D721Med (cell line): ENCODE measurements at regions not wholly inside any gene's neighbourhood (a gene's known extent, or its start where the extent isn't known, plus 50 kb on each side); places are given as distances from the start of the nearest gene placed in this dataset.

Experiments used
- DNase-seq: peaks from one replicate; pipeline ENCODE4 v3.0.0; 2011; ENCODE audit warnings: low spot score; ENCODE audit not compliant: insufficient read length
- FAIRE-seq: peaks from 2 replicates; lab custom pipeline; 2011; peaks lifted over from hg19 to GRCh38; lab: Jason Lieb, UNC
- TF ChIP-seq, protein P1 (sequence below): IDR thresholded peaks from 2 replicates; pipeline ENCODE4 v1.5.1; 2012; ENCODE audit warnings: mild to moderate bottlenecking, control low read depth; ENCODE audit not compliant: insufficient read depth; ENCODE audit errors: missing control alignments

DNA sequence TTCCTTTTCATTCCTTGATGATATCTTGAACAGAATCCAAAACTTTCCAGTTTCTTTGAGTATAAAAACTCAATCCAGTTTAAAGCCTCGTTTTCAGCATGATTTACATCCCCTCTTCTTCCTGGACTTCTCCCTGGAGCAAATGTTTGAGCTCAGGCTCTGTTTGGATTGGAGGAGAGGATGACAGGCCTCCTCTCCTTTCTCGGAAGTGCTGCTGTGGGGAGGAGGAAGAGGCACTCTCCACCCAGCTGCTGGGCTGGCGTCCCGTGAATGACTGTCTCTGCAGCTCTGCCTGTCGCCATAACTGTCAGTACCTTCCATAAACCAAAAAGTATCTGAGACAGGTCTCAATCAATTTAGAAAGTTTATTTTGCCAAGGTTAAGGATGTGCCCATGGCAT is 238.2 kb upstream of the AGAP1 start:
- no peak for DNase-seq
- TF ChIP-seq, protein P1, sequence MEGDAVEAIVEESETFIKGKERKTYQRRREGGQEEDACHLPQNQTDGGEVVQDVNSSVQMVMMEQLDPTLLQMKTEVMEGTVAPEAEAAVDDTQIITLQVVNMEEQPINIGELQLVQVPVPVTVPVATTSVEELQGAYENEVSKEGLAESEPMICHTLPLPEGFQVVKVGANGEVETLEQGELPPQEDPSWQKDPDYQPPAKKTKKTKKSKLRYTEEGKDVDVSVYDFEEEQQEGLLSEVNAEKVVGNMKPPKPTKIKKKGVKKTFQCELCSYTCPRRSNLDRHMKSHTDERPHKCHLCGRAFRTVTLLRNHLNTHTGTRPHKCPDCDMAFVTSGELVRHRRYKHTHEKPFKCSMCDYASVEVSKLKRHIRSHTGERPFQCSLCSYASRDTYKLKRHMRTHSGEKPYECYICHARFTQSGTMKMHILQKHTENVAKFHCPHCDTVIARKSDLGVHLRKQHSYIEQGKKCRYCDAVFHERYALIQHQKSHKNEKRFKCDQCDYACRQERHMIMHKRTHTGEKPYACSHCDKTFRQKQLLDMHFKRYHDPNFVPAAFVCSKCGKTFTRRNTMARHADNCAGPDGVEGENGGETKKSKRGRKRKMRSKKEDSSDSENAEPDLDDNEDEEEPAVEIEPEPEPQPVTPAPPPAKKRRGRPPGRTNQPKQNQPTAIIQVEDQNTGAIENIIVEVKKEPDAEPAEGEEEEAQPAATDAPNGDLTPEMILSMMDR, result no peak
- FAIRE-seq, result no peak

GRCh38 chr2:235257590-235257989 is 236.3 kb upstream of the AGAP1 start:
- TF ChIP-seq, protein P1, result no peak
- FAIRE-seq (no peak), DNase-seq (no peak)

- TF ChIP-seq, protein P1, result no peak
- FAIRE-seq (no peak), DNase-seq (no peak)
Measured at GRCh38 chr2:235262750-235263149, 231.1 kb upstream of the AGAP1 start.

DNA sequence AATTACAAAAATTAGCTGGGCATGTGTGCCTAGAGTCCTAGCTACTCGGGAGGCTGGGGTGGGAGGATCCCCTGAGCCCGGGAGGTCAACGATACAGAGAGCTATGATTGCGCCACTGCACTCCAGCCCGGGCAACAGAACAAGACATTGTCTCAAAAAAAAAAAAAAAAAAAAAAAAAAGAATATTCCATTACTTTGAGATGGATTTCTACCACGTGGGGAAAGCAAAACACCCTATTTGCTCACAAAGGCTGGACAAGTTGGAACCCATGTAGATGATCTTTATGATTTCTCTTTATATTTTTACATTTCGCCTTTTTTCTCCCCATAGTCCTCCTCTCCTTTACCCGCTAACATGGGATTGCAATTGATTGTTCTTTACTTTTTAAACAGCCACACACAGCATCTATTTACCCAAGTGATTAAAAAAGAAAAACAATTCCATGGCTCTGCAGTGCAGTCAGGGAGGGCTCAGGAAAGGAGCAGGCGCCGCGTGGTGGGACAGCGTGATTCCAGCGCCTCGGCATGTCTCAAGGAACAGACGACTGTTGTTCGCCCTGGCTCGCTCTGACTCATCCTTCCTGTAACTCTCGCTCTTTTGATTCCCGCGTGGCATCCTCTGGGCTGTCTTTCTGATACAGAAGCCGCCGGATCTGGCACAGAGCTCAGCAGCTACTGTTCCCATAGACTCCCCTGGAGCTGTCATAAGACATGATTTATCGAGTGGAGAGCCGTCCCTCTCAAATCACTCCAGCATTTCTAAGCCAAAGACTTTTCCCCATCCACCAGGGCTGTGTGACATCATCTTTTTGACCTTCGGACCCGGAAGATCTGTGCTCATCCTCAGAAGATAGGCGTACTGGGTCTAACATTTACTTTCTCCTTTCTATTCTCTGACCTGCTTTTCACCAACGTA is 230.4 kb upstream of the AGAP1 start:
- DNase-seq (no peak), FAIRE-seq (no peak)
- TF ChIP-seq, protein P1, result no peak

DNA sequence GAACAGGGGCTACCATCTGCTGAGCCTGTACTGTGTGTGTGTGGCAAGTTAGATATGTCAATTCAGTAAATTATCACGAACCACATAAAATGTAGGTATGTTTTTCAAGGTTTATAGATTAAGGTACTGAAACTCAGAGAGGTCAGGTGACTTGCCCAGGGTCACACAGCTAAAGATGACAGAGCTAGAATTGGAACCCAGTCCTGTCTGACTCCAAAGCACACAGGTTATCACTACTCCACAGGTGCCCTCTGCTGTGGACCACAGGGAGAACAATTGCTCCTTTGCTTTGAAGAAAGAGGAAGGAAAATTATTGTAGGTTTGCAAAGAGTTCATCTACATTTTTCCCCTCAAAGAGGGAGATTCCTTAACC is 229.7 kb upstream of the AGAP1 start:
- TF ChIP-seq, protein P1, result no peak
- FAIRE-seq (no peak), DNase-seq (no peak)

GRCh38 chr2:235264512-235264911 is 229.3 kb upstream of the AGAP1 start:
- no peak for DNase-seq
- TF ChIP-seq, protein P1, result no peak
- FAIRE-seq, result no peak

DNA sequence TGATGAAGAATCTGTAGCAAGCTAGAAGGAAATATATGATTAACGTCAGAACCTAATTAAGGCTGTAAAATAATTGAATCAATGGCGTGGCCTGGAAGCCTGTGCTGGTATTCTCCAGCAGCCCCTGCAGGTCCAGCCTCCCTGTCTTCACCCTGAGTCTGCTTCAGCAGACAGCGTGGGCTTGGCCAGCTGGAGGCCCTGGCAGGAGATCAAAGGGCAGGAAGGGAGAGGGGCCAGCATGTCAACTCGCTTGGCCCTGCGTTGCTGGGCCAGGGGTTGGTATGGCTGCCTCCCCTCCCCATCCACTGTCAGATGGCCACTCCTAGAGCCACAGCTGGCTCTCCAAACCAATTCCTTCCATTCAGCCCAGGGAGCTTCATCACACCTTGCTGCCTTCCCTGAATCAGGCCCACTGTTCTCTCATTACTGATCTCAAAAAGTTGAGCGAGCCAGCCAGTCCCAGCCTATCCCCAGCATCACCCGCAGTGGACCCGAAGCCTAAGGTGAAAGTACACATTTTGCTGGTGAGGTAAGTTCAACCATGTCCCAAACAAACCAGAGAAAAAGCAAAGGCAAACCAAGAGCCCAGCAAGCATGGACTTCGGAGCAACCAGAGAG is 228.4 kb upstream of the AGAP1 start:
- FAIRE-seq (no peak), DNase-seq (no peak)
- TF ChIP-seq, protein P1, result no peak
